CD4-positive, alpha-beta T cell treated with Interleukin-6 at 100 ng/mL for 8 hours (primary cell): ENCODE measurements at regions not wholly inside any gene's neighbourhood (a gene's known extent, or its start where the extent isn't known, plus 50 kb on each side); places are given as distances from the start of the nearest gene placed in this dataset.
"Not testable (repeated sequence)": the region's sequence is repeated elsewhere in the genome, so short reads cannot be mapped to it uniquely, and the experiment has no call there.

Source experiments
- DNase-seq: peaks from one replicate; pipeline ENCODE4 v3.0.0-alpha.2; 2020; ENCODE audit warnings: mixed read lengths, low spot score

- DNase-seq: no peak
These were observed 2695.0 kb upstream of the DEFB115 start for GRCh38 chr20:28562510-28562898.

GRCh38 chr20:28562899-28563521 lies 2694.5 kb upstream of the DEFB115 start:
- DNase-seq: not testable (repeated sequence)

GRCh38 chr20:28564024-28564423 lies 2693.4 kb upstream of the DEFB115 start:
- DNase-seq: not testable (repeated sequence)

GRCh38 chr20:28564688-28565463 lies 2692.6 kb upstream of the DEFB115 start:
- not testable (repeated sequence) for DNase-seq

GRCh38 chr20:28575991-28576390 lies 2681.5 kb upstream of the DEFB115 start:
- not testable (repeated sequence) for DNase-seq

- not testable (repeated sequence) for DNase-seq
These were observed 2665.8 kb upstream of the DEFB115 start for GRCh38 chr20:28591680-28592079.

GRCh38 chr20:28593383-28593782 lies 2664.1 kb upstream of the DEFB115 start:
- DNase-seq: not testable (repeated sequence)

GRCh38 chr20:28594476-28594875 lies 2663.0 kb upstream of the DEFB115 start:
- DNase-seq: not testable (repeated sequence)

- not testable (repeated sequence) for DNase-seq
These were observed 2655.5 kb upstream of the DEFB115 start for GRCh38 chr20:28602006-28602402.

GRCh38 chr20:28602403-28603217 lies 2654.9 kb upstream of the DEFB115 start:
- peak; percentile 75 for DNase-seq

GRCh38 chr20:28603218-28603577 lies 2654.3 kb upstream of the DEFB115 start:
- not testable (repeated sequence) for DNase-seq

- no peak for DNase-seq
These were observed 2641.1 kb upstream of the DEFB115 start for GRCh38 chr20:28616354-28616753.

GRCh38 chr20:28619956-28620651 lies 2637.4 kb upstream of the DEFB115 start:
- not testable (repeated sequence) for DNase-seq

GRCh38 chr20:28625112-28625511 lies 2632.4 kb upstream of the DEFB115 start:
- DNase-seq: not testable (repeated sequence)

- DNase-seq: not testable (repeated sequence)
These were observed 2616.6 kb upstream of the DEFB115 start for GRCh38 chr20:28640831-28641230.
